Activated gamma-delta T cell treated with anti-CD3 and anti-CD28 coated beads, Interleukin-2, amount 50 U/mL, for 16 hours (primary cell): ENCODE measurements at regions not wholly inside any gene's neighbourhood (a gene's known extent, or its start where the extent isn't known, plus 50 kb on each side); places are given as distances from the start of the nearest gene placed in this dataset.

Experiments
- DNase-seq: peaks from one replicate; pipeline ENCODE4 v3.0.0-alpha.2; 2020; ENCODE audit warnings: low read depth

GRCh38 chr6:56715741-56716140 lies 73.1 kb upstream of the DST start:
- no peak for DNase-seq

DNA sequence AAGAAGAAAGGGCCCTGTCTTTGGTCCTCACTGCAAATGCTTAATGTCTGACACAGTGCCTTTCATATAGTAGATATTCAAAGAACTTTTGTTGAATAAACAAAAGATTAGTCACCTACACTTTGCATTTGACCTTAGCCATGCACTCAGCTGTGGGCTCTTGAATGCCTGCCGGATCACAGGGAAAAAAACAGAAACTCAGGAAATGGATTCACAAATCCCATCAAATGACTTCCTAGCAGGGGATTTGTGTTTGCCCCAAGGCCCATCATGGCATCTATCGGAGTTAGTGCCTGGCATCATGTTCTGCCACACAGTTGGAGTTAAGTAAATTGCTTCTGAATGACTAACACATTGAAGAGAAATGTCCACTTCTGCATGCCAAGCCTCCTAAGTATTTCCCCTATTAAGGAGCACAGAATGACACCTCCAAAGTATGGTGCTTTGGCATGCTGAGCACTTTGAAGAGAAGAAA lies 72.3 kb upstream of the DST start:
- no peak for DNase-seq

DNA sequence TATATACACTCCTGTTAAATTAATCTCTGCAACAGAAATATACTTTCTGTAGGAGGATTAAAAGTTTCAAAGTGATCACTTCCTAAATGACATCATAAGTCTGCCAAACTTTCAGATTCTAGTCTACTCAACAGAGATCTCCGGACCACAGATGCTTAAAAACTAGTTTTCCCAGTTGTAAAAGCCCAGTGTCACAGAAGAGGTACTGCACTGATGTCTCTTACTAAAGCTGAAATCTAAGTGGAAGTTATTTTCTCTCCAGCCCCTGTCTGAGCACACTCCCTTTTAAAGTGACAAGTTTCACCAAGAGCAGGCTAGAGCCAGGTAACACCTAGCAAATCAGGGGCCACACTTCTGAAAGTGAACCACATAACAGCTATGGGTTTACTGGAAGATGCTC lies 71.6 kb upstream of the DST start:
- DNase-seq: no peak

DNA sequence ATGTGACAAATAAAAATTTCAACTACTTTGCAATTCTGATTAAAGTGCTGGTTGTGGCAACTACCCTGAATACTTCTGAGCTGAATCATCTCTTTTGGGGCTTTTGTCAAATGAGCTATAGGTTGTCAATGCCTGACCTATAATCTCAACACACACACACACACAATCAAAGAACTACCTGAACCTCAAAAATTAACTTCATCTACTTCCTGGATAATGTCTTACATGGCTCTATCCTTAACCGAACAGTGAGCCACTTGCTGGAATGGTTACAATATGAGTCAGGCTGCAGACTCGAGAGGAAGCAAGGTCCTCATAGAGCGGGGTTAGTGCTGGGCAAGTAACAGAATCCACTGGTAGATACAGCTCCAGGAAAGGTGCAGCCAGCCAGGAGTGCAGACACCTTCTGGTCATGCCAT lies 70.6 kb upstream of the DST start:
- DNase-seq: no peak

DNA sequence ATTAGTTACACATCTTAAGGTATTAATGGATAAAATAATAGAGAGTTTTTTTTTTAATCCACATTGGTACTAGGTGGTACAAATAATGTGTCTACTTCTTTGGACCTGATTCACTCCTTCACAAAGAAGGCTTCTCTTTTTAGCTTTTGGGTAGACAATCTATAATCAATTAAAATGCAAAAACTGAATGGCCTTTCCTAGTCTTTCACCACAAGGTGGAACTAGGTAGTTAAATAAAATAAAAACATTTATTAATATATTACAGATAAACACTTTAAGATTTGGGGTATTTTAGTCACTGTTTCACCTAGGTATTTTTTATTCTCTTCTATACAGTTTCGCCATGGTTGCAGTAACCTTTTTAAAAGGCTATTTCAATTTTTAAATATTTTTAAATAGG lies 68.3 kb upstream of the DST start:
- DNase-seq: no peak

DNA sequence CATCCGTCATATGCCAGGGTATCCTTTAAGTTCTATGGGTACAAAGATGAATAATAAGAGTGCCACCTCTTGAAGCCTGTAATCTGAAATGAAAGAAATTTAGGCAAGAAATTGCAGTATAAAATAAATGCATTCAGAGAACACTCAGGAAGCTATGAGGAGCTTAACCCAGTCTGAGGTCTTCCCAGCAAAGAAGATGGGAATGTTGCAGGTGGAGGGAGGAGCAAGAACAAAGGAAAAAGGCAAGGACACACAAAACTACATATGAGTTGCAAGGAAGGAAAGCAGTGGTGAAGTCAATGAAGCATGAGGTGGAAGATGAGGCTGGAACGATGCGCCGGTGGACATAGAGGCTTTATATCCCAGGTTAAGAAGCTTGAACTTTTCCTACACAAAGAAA lies 67.0 kb upstream of the DST start:
- no peak for DNase-seq

DNA sequence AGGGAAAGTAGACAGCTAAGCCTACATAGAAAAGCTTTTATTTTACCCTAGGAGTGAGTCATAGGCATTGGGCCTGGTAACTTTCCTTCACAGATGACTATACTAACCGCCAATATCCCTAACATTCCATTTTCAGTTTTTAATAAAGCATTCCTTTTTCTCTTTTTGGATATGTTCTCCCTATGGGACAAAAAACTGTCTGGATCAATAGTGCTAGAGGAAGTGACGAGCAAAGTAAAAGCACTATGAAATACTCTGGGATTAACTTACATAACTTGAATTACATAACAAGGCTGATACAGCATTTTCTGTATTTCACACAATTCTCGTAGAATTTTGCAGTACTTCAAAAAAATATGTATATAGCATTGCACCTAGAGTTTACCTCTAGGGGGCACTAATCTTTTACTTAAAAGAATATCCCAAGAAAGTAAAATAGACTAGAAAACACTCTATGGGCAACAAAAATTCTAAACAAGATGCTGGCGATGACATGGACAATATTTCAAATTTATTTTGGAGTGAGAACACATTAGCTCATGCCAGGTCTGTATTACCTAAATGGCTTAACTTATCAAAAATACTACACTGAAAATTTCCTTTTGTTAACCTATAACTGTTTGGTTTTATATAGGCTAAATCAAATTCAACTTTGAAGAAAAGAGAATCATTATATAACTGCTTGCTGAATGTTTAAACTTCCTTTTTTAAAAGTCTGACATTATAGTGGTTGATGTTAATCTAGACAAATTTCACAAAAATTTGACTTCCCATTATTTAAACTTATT lies 66.3 kb upstream of the DST start:
- no peak for DNase-seq

- no peak for DNase-seq
Observed at GRCh38 chr6:56706981-56707726, 64.5 kb upstream of the DST start.

- DNase-seq: no peak
Observed at GRCh38 chr6:56699066-56699654, 56.5 kb upstream of the DST start.

- DNase-seq: no peak
Observed at GRCh38 chr6:56695702-56696101, 53.0 kb upstream of the DST start.

- no peak for DNase-seq
Observed at GRCh38 chr6:56694002-56694401, 51.3 kb upstream of the DST start.

GRCh38 chr6:56693246-56693607 lies 50.5 kb upstream of the DST start:
- DNase-seq: no peak

- DNase-seq: no peak
Observed at GRCh38 chr6:56692523-56693245, 50.0 kb upstream of the DST start.
